ENCODE measurements at regions not wholly inside any gene's neighbourhood (a gene's known extent, or its start where the extent isn't known, plus 50 kb on each side); places are given as distances from the start of the nearest gene placed in this dataset.

DNA sequence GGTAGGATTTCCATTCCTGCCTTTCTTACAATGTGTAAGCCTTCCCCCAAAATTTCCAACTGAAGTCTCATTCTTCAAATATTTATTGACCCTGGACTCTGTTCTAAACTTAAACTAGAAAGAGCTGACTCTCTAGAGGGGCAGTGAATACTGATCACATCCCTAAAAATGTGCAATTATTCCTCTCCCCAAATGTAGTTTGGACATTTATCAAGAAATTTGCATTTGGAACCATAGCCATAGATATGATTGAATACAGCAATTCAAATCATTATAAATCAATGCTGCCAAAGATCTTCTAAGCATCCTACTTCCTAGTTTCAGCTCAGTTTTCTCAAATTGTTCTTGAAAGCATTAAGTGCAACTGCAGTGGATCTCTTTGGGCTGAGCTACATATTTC is 525.7 kb downstream of the RAB28 start:
- no peaks in the 10 kb centered on the region for H3K27me3 ChIP-seq
- in situ Hi-C loops (cut with MboI; ENCODE audit: low pct_ligation_motif_present in 1 of 4, low pct_unique_long_range_greater_than_20kb in 1 of 4, low sequenced_read_pairs in 3 of 4) (no loop called here), intact Hi-C loops (cut with DNase I; ENCODE audit: low total_unique reads) (no loop called here)
- H3K9me3 ChIP-seq: no peaks in the 10 kb centered on the region
- no peaks in the 10 kb centered on the region for H3K4me1 ChIP-seq
- no peak for DNase-seq
- H3K27ac ChIP-seq: no peak overlapping the region
- H3K4me3 ChIP-seq: no peak overlapping the region
- H3K36me3 ChIP-seq: no peaks in the 10 kb centered on the region
- TF ChIP-seq POLR2A (IDR thresholded peaks at IDR 0.05) (no peak), POLR2AphosphoS5 (IDR thresholded peaks at IDR 0.05) (no peak), EP300 (IDR thresholded peaks at IDR 0.05; ENCODE audit: low read depth) (no peak)
- TF ChIP-seq, protein P1, sequence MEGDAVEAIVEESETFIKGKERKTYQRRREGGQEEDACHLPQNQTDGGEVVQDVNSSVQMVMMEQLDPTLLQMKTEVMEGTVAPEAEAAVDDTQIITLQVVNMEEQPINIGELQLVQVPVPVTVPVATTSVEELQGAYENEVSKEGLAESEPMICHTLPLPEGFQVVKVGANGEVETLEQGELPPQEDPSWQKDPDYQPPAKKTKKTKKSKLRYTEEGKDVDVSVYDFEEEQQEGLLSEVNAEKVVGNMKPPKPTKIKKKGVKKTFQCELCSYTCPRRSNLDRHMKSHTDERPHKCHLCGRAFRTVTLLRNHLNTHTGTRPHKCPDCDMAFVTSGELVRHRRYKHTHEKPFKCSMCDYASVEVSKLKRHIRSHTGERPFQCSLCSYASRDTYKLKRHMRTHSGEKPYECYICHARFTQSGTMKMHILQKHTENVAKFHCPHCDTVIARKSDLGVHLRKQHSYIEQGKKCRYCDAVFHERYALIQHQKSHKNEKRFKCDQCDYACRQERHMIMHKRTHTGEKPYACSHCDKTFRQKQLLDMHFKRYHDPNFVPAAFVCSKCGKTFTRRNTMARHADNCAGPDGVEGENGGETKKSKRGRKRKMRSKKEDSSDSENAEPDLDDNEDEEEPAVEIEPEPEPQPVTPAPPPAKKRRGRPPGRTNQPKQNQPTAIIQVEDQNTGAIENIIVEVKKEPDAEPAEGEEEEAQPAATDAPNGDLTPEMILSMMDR (IDR thresholded peaks at IDR 0.05): no peak

DNA sequence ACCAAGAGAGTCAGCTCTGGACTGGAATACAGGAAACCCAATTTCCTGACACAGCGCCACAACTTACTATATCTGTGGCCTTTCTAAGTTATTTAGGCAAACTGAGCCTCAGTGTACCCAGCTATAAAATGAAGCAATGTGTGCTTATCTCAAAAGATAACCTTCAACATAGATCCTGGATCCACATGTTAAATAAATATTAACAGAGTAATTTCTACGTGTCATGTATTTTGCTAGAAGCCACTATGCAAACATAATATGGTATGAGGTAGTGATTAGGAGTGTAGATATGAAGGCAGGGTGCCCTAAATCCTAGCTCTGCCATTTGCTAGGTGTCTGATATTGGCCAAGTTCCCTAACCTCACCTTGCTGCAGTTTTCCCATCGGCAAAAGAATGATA is 527.0 kb downstream of the RAB28 start:
- no peak for TF ChIP-seq POLR2A (IDR thresholded peaks at IDR 0.05)
- no peak for TF ChIP-seq POLR2AphosphoS5 (IDR thresholded peaks at IDR 0.05)
- TF ChIP-seq, protein P1 (IDR thresholded peaks at IDR 0.05): no peak
- no peak for TF ChIP-seq EP300 (IDR thresholded peaks at IDR 0.05; ENCODE audit: low read depth)
- DNase-seq: no peak
- H3K9me3 ChIP-seq: no peaks in the 10 kb centered on the region
- in situ Hi-C loops (cut with MboI; ENCODE audit: low pct_ligation_motif_present in 1 of 4, low pct_unique_long_range_greater_than_20kb in 1 of 4, low sequenced_read_pairs in 3 of 4): no loop called here
- H3K4me3 ChIP-seq: no peak overlapping the region
- no peaks in the 10 kb centered on the region for H3K27me3 ChIP-seq
- intact Hi-C loops (cut with DNase I; ENCODE audit: low total_unique reads): no loop called here
- no peak overlapping the region for H3K27ac ChIP-seq
- no peaks in the 10 kb centered on the region for H3K36me3 ChIP-seq
- 56 to 63% methylated on average over 3 of the region's 3 CpGs for WGBS, 2 donors (ENCODE audit: low coverage in 1 of 2)
- no peaks in the 10 kb centered on the region for H3K4me1 ChIP-seq

DNA sequence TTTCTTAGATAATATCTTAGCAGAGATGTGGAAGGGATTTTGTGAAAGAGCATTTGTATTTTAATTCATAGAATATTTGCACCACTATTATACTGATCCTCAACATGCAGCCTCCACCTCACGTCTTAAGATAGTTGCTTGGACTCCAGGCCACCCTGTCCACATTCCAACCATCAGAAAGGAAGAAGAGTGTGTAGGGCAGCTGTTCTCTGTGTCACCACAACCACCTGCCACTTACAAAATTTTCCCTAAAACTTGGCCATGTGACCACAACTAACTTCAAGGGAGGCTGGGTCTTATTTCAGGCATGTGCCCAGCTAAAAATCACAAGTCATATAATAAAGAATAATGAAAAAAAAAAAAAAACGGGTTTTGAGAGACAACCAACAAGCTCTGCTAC is 528.1 kb downstream of the RAB28 start:
- H3K9me3 ChIP-seq: no peaks in the 10 kb centered on the region
- no peak overlapping the region for H3K27ac ChIP-seq
- DNase-seq: no peak
- H3K4me3 ChIP-seq: no peak overlapping the region
- no peaks in the 10 kb centered on the region for H3K4me1 ChIP-seq
- in situ Hi-C loops (cut with MboI; ENCODE audit: low pct_ligation_motif_present in 1 of 4, low pct_unique_long_range_greater_than_20kb in 1 of 4, low sequenced_read_pairs in 3 of 4): no loop called here
- 50 to 71% methylated on average over 1 to 2 of the region's 2 CpGs for WGBS, 2 donors (ENCODE audit: low coverage in 1 of 2)
- no peaks in the 10 kb centered on the region for H3K27me3 ChIP-seq
- intact Hi-C loops (cut with DNase I; ENCODE audit: low total_unique reads): no loop called here
- no peaks in the 10 kb centered on the region for H3K36me3 ChIP-seq
- TF ChIP-seq POLR2AphosphoS5 (IDR thresholded peaks at IDR 0.05) (no peak), EP300 (IDR thresholded peaks at IDR 0.05; ENCODE audit: low read depth) (no peak), POLR2A (IDR thresholded peaks at IDR 0.05) (no peak)

DNA sequence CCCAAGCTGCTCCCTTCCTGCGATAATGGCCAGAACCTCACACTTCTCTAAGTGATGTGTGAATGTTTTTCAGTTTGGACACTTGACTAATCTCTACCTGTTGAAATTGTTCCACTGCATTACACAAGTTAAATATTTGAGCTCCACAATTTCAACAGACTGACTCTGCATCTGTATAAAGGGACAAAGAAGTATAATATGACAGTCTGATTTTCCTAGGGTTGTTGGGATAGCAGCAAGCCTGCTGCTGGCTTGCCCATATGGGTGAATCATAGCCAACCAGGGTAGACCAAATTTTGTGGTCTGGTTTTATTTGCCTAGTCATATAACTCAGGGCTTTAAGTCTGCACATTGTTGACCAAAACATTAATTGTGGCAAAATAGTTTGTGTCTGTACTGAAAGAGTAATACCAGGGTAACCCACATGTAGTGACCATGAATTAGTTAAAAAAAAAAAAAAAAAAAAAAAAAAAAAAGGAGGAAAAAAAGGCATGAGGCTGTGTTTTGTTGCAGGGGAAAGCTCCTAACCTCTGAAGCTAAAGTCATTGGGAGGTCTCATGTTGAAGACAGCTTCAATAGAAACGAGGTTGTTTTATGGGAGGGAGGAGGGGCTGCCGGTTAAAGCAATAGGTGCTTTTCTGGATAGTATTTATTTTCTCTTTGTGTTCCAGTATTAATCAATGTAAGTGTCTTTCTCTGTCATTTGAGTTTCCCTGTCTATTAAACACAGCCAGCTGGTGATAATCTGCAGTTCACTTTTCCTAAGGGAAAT is 534.2 kb downstream of the RAB28 start:
- intact Hi-C loops (cut with DNase I; ENCODE audit: low total_unique reads) (no loop called here), in situ Hi-C loops (cut with MboI; ENCODE audit: low pct_ligation_motif_present in 1 of 4, low pct_unique_long_range_greater_than_20kb in 1 of 4, low sequenced_read_pairs in 3 of 4) (no loop called here)
- Histone ChIP-seq H3K27ac (no peak overlapping the region), H3K27me3 (no peaks in the 10 kb centered on the region), H3K36me3 (no peaks in the 10 kb centered on the region), H3K4me3 (no peak overlapping the region), H3K4me1 (no peaks in the 10 kb centered on the region), H3K9me3 (no peaks in the 10 kb centered on the region)
- TF ChIP-seq POLR2AphosphoS5 (IDR thresholded peaks at IDR 0.05): no peak
- DNase-seq: no peak
- 49 to 59% methylated on average over 3 of the region's 3 CpGs for WGBS, 2 donors (ENCODE audit: low coverage in 1 of 2)

DNA sequence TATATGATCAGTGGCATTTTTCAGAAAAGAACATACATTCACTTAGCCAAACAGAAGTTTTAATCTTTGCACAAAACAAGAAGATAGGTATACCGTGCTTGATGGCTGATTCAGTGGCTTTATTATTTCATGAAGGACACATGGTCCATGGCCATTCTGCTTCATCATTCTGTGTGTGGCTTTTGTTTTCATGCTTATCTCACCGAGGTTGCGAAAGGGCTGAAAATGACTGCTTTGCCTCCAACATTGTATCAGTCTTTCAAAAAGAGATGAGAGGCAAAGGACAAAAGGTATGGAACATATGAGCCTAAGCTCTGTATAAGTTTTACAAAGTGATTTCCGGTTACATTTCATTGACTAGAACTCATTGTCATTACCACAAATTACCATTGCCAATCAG is 541.1 kb downstream of the RAB28 start:
- no peaks in the 10 kb centered on the region for H3K4me1 ChIP-seq
- H3K9me3 ChIP-seq: no peaks in the 10 kb centered on the region
- no peak overlapping the region for H3K4me3 ChIP-seq
- no peaks in the 10 kb centered on the region for H3K27me3 ChIP-seq
- no peak overlapping the region for H3K27ac ChIP-seq
- WGBS, 2 donors (ENCODE audit: low coverage in 1 of 2): 87 to 94% methylated on average over 4 of the region's 4 CpGs
- in situ Hi-C loops (cut with MboI; ENCODE audit: low pct_ligation_motif_present in 1 of 4, low pct_unique_long_range_greater_than_20kb in 1 of 4, low sequenced_read_pairs in 3 of 4): no loop called here
- intact Hi-C loops (cut with DNase I; ENCODE audit: low total_unique reads): no loop called here
- TF ChIP-seq POLR2AphosphoS5 (IDR thresholded peaks at IDR 0.05) (no peak), POLR2A (IDR thresholded peaks at IDR 0.05) (no peak), EP300 (IDR thresholded peaks at IDR 0.05; ENCODE audit: low read depth) (no peak)
- H3K36me3 ChIP-seq: no peaks in the 10 kb centered on the region
- DNase-seq: no peak

Measured in transverse colon (tissue), 4 donors.